SK-N-SH treated with all-trans-retinoic acid at 6 μM for 48 hours (cell line): ENCODE measurements at regions not wholly inside any gene's neighbourhood (a gene's known extent, or its start where the extent isn't known, plus 50 kb on each side); places are given as distances from the start of the nearest gene placed in this dataset.

Source experiments
- ARNTL ChIP-seq: fragments of 450-650 bp; formaldehyde crosslinking; IDR thresholded peaks from 2 replicates; pipeline ENCODE4 v1.5.0; 2020; ENCODE audit warnings: low read depth, mild to moderate bottlenecking, moderate library complexity, borderline replicate concordance
- CSDC2 ChIP-seq: fragments of 250-450 bp; sonication (Bioruptor Pico); IDR thresholded peaks from 2 replicates; pipeline ENCODE4 v1.5.0; 2020; ENCODE audit warnings: mild to moderate bottlenecking, moderate library complexity
- ISL1 ChIP-seq: fragments of 250-450 bp; sonication (Bioruptor Pico); IDR thresholded peaks from 2 replicates; pipeline ENCODE4 v2.1.2; 2022; ENCODE audit warnings: mild to moderate bottlenecking, moderate library complexity
- PPARA ChIP-seq: fragments of 250-450 bp; sonication (Bioruptor Pico); IDR thresholded peaks from 2 replicates; pipeline ENCODE4 v1.5.0; 2020; ENCODE audit warnings: mild to moderate bottlenecking, borderline replicate concordance
- SNAI2 ChIP-seq: fragments of 250-450 bp; sonication (Bioruptor Pico); IDR thresholded peaks from 2 replicates; pipeline ENCODE4 v1.5.0; 2020; ENCODE audit warnings: mild to moderate bottlenecking, moderate library complexity
- TOX ChIP-seq: fragments of 250-450 bp; sonication (Bioruptor Pico); IDR thresholded peaks from 2 replicates; pipeline ENCODE4 v1.8.0; 2021; ENCODE audit warnings: mild to moderate bottlenecking, moderate library complexity, borderline replicate concordance
- ZC3H10 ChIP-seq: fragments of 250-450 bp; sonication (Bioruptor Pico); IDR thresholded peaks from 2 replicates; pipeline ENCODE4 v1.5.1; 2021; ENCODE audit warnings: mild to moderate bottlenecking, moderate library complexity
- ZFP30 ChIP-seq: fragments of 450-650 bp; formaldehyde crosslinking; IDR thresholded peaks from 2 replicates; pipeline ENCODE4 v1.5.0; 2022; ENCODE audit warnings: mild to moderate bottlenecking, moderate library complexity
- ZNF70 ChIP-seq: fragments of 450-650 bp; formaldehyde crosslinking; IDR thresholded peaks from 2 replicates; pipeline ENCODE4 v1.5.0; 2020; ENCODE audit warnings: mild to moderate bottlenecking, moderate library complexity
- ZNF8 ChIP-seq: fragments of 450-650 bp; formaldehyde crosslinking; IDR thresholded peaks from 2 replicates; pipeline ENCODE4 v1.5.0; 2020; ENCODE audit warnings: mild to moderate bottlenecking, moderate library complexity
- TF ChIP-seq, protein P1 (sequence below): fragments of 250-450 bp; sonication (Bioruptor Pico); IDR thresholded peaks from 2 replicates; pipeline ENCODE4 v1.8.0; 2020; ENCODE audit warnings: mild to moderate bottlenecking, moderate library complexity, borderline replicate concordance
- TF ChIP-seq, protein P2 (sequence below): fragments of 250-450 bp; sonication (Bioruptor Pico); IDR thresholded peaks from 2 replicates; pipeline ENCODE4 v1.5.1; 2020; ENCODE audit warnings: low read depth, mild to moderate bottlenecking, moderate library complexity
- TF ChIP-seq, protein P3 (sequence below): fragments of 250-450 bp; sonication (Bioruptor Pico); IDR thresholded peaks from 2 replicates; pipeline ENCODE4 v1.5.1; 2021; ENCODE audit warnings: mild to moderate bottlenecking, moderate library complexity
- TF ChIP-seq, protein P4 (sequence below): fragments of 250-450 bp; sonication (Bioruptor Pico); IDR thresholded peaks from 2 replicates; pipeline ENCODE4 v1.5.0; 2020; ENCODE audit warnings: mild to moderate bottlenecking, moderate library complexity

DNA sequence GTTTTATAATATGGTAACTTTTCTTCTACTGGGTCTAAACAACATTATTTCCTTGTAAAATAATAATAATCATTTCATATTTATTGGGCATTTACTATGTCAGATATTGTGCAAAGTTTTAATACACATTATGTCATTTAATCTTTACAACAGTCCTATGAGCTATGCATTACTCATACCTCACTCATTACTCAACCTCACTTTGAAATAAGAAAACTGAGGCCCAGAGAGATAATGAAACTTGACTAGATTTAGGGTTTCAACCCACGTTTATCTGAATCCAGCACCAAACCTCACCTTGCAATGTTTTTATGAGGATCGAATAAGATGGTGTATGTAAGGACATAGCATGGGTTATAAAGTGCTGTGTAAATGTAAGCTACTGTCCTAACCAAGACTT, 153.2 kb upstream of the SLC13A1 start:
- no peak for TF ChIP-seq ZFP30 (CRISPR knock-in tag)
- TF ChIP-seq ZNF8 = no peak
- TF ChIP-seq ZC3H10 (CRISPR knock-in tag) = no peak
- TF ChIP-seq, protein P1, sequence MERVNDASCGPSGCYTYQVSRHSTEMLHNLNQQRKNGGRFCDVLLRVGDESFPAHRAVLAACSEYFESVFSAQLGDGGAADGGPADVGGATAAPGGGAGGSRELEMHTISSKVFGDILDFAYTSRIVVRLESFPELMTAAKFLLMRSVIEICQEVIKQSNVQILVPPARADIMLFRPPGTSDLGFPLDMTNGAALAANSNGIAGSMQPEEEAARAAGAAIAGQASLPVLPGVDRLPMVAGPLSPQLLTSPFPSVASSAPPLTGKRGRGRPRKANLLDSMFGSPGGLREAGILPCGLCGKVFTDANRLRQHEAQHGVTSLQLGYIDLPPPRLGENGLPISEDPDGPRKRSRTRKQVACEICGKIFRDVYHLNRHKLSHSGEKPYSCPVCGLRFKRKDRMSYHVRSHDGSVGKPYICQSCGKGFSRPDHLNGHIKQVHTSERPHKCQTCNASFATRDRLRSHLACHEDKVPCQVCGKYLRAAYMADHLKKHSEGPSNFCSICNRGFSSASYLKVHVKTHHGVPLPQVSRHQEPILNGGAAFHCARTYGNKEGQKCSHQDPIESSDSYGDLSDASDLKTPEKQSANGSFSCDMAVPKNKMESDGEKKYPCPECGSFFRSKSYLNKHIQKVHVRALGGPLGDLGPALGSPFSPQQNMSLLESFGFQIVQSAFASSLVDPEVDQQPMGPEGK (CRISPR knock-in tag) = no peak
- TF ChIP-seq, protein P2, sequence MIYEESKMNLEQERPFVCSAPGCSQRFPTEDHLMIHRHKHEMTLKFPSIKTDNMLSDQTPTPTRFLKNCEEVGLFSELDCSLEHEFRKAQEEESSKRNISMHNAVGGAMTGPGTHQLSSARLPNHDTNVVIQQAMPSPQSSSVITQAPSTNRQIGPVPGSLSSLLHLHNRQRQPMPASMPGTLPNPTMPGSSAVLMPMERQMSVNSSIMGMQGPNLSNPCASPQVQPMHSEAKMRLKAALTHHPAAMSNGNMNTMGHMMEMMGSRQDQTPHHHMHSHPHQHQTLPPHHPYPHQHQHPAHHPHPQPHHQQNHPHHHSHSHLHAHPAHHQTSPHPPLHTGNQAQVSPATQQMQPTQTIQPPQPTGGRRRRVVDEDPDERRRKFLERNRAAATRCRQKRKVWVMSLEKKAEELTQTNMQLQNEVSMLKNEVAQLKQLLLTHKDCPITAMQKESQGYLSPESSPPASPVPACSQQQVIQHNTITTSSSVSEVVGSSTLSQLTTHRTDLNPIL (CRISPR knock-in tag) = no peak
- no peak for TF ChIP-seq ISL1
- no peak for TF ChIP-seq TOX
- no peak for TF ChIP-seq ZNF70 (CRISPR knock-in tag)
- no peak for TF ChIP-seq PPARA (CRISPR knock-in tag)
- TF ChIP-seq, protein P3, sequence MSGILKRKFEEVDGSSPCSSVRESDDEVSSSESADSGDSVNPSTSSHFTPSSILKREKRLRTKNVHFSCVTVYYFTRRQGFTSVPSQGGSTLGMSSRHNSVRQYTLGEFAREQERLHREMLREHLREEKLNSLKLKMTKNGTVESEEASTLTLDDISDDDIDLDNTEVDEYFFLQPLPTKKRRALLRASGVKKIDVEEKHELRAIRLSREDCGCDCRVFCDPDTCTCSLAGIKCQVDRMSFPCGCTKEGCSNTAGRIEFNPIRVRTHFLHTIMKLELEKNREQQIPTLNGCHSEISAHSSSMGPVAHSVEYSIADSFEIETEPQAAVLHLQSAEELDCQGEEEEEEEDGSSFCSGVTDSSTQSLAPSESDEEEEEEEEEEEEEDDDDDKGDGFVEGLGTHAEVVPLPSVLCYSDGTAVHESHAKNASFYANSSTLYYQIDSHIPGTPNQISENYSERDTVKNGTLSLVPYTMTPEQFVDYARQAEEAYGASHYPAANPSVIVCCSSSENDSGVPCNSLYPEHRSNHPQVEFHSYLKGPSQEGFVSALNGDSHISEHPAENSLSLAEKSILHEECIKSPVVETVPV (CRISPR knock-in tag) = no peak
- no peak for TF ChIP-seq SNAI2
- TF ChIP-seq, protein P4, sequence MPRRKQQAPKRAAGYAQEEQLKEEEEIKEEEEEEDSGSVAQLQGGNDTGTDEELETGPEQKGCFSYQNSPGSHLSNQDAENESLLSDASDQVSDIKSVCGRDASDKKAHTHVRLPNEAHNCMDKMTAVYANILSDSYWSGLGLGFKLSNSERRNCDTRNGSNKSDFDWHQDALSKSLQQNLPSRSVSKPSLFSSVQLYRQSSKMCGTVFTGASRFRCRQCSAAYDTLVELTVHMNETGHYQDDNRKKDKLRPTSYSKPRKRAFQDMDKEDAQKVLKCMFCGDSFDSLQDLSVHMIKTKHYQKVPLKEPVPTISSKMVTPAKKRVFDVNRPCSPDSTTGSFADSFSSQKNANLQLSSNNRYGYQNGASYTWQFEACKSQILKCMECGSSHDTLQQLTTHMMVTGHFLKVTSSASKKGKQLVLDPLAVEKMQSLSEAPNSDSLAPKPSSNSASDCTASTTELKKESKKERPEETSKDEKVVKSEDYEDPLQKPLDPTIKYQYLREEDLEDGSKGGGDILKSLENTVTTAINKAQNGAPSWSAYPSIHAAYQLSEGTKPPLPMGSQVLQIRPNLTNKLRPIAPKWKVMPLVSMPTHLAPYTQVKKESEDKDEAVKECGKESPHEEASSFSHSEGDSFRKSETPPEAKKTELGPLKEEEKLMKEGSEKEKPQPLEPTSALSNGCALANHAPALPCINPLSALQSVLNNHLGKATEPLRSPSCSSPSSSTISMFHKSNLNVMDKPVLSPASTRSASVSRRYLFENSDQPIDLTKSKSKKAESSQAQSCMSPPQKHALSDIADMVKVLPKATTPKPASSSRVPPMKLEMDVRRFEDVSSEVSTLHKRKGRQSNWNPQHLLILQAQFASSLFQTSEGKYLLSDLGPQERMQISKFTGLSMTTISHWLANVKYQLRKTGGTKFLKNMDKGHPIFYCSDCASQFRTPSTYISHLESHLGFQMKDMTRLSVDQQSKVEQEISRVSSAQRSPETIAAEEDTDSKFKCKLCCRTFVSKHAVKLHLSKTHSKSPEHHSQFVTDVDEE (CRISPR knock-in tag) = no peak
- TF ChIP-seq CSDC2 (CRISPR knock-in tag) = no peak
- TF ChIP-seq ARNTL (CRISPR knock-in tag) = no peak
